ENCODE measurements at regions not wholly inside any gene's neighbourhood (a gene's known extent, or its start where the extent isn't known, plus 50 kb on each side); places are given as distances from the start of the nearest gene placed in this dataset.
"Not testable (repeated sequence)": the region's sequence is repeated elsewhere in the genome, so short reads cannot be mapped to it uniquely, and the experiment has no call there.

GRCh38 chr1:101550581-101550980 lies 313.8 kb downstream of the S1PR1 start:
- no peak for DNase-seq (ENCODE audit: low spot score)
- Mint-ChIP-seq H3K27ac (no peak overlapping the region), H3K4me3 (no peak overlapping the region), H3K36me3 (no peaks in the 10 kb centered on the region), H3K27me3 (peaks cover 0 to 3% of the 10 kb centered on the region in 2 donors), H3K9me3 (no peaks in the 10 kb centered on the region), H3K4me1 (ENCODE audit: low read depth in 2 of 2) (no peaks in the 10 kb centered on the region)
- ATAC-seq, result no peak

GRCh38 chr1:101566883-101567538 lies 330.2 kb downstream of the S1PR1 start:
- no peak overlapping the region for H3K27ac Mint-ChIP-seq

GRCh38 chr1:101567582-101568189 lies 330.9 kb downstream of the S1PR1 start:
- no peak for DNase-seq (ENCODE audit: low spot score)
- no peak overlapping the region for H3K4me3 Mint-ChIP-seq
- ATAC-seq, result peak; percentile 71 to 74
- no peaks in the 10 kb centered on the region for H3K36me3 Mint-ChIP-seq
- no peaks in the 10 kb centered on the region for H3K9me3 Mint-ChIP-seq
- H3K4me1 Mint-ChIP-seq (ENCODE audit: low read depth in 2 of 2), result no peaks in the 10 kb centered on the region
- no peak overlapping the region for H3K27ac Mint-ChIP-seq
- H3K27me3 Mint-ChIP-seq, result peaks cover 17 to 18% of the 10 kb centered on the region in 2 donors

More at GRCh38 chr1:101566883-101567538, 330.2 kb downstream of the S1PR1 start:
- Mint-ChIP-seq H3K9me3 (no peaks in the 10 kb centered on the region), H3K4me3 (no peak overlapping the region), H3K27me3 (peaks cover 12 to 15% of the 10 kb centered on the region in 2 donors), H3K4me1 (ENCODE audit: low read depth in 2 of 2) (no peaks in the 10 kb centered on the region), H3K36me3 (no peaks in the 10 kb centered on the region)
- ATAC-seq, result no peak
- no peak for DNase-seq (ENCODE audit: low spot score)

GRCh38 chr1:101587741-101588140 lies 350.9 kb downstream of the S1PR1 start:
- H3K36me3 Mint-ChIP-seq, result no peaks in the 10 kb centered on the region
- no peak for ATAC-seq
- H3K4me3 Mint-ChIP-seq, result no peak overlapping the region
- H3K27me3 Mint-ChIP-seq, result peaks cover 25 to 29% of the 10 kb centered on the region in 2 donors
- no peaks in the 10 kb centered on the region for H3K4me1 Mint-ChIP-seq (ENCODE audit: low read depth in 2 of 2)
- H3K9me3 Mint-ChIP-seq, result no peaks in the 10 kb centered on the region
- no peak overlapping the region for H3K27ac Mint-ChIP-seq
- DNase-seq (ENCODE audit: low spot score), result no peak

GRCh38 chr1:101588677-101589076 lies 351.9 kb downstream of the S1PR1 start:
- Mint-ChIP-seq H3K27ac (no peak overlapping the region), H3K36me3 (no peaks in the 10 kb centered on the region), H3K4me1 (ENCODE audit: low read depth in 2 of 2) (no peaks in the 10 kb centered on the region), H3K27me3 (peaks cover 19 to 20% of the 10 kb centered on the region in 2 donors), H3K9me3 (no peaks in the 10 kb centered on the region), H3K4me3 (no peak overlapping the region)
- DNase-seq (ENCODE audit: low spot score) (no peak), ATAC-seq (no peak)

- Mint-ChIP-seq H3K9me3 (no peaks in the 10 kb centered on the region), H3K4me1 (ENCODE audit: low read depth in 2 of 2) (no peaks in the 10 kb centered on the region), H3K4me3 (no peak overlapping the region), H3K27me3 (peaks cover 16 to 19% of the 10 kb centered on the region in 2 donors), H3K36me3 (no peaks in the 10 kb centered on the region), H3K27ac (no peak overlapping the region)
- DNase-seq (ENCODE audit: low spot score) (no peak), ATAC-seq (no peak)
Measured at GRCh38 chr1:101592845-101593244, 356.0 kb downstream of the S1PR1 start.

GRCh38 chr1:101595881-101596374 lies 359.1 kb downstream of the S1PR1 start:
- no peaks in the 10 kb centered on the region for H3K36me3 Mint-ChIP-seq
- H3K4me3 Mint-ChIP-seq, result no peak overlapping the region
- ATAC-seq (no peak), DNase-seq (ENCODE audit: low spot score) (no peak)
- H3K9me3 Mint-ChIP-seq, result no peaks in the 10 kb centered on the region
- H3K27ac Mint-ChIP-seq, result no peak overlapping the region
- no peaks in the 10 kb centered on the region for H3K4me1 Mint-ChIP-seq (ENCODE audit: low read depth in 2 of 2)
- peaks cover 4 to 11% of the 10 kb centered on the region in 2 donors for H3K27me3 Mint-ChIP-seq

- not testable (repeated sequence) for DNase-seq (ENCODE audit: low spot score); H3K36me3 Mint-ChIP-seq; H3K27ac Mint-ChIP-seq; H3K4me1 Mint-ChIP-seq (ENCODE audit: low read depth in 2 of 2); ATAC-seq; H3K9me3 Mint-ChIP-seq; H3K4me3 Mint-ChIP-seq
- peaks cover 4 to 22% of the 10 kb centered on the region in 2 donors for H3K27me3 Mint-ChIP-seq
Measured at GRCh38 chr1:101600615-101601014, 363.8 kb downstream of the S1PR1 start.

GRCh38 chr1:101603726-101604125 lies 366.9 kb downstream of the S1PR1 start:
- H3K4me1 Mint-ChIP-seq (ENCODE audit: low read depth in 2 of 2), result no peaks in the 10 kb centered on the region
- no peaks in the 10 kb centered on the region for H3K9me3 Mint-ChIP-seq
- no peaks in the 10 kb centered on the region for H3K36me3 Mint-ChIP-seq
- DNase-seq (ENCODE audit: low spot score), result no peak
- H3K27me3 Mint-ChIP-seq, result peaks cover 7 to 21% of the 10 kb centered on the region in 2 donors
- no peak overlapping the region for H3K4me3 Mint-ChIP-seq
- no peak for ATAC-seq
- no peak overlapping the region for H3K27ac Mint-ChIP-seq

GRCh38 chr1:101605878-101606277 lies 369.1 kb downstream of the S1PR1 start:
- H3K27ac Mint-ChIP-seq, result no peak overlapping the region

GRCh38 chr1:101613546-101613945 lies 376.7 kb downstream of the S1PR1 start:
- ATAC-seq, result no peak
- Mint-ChIP-seq H3K4me3 (no peak overlapping the region), H3K36me3 (no peaks in the 10 kb centered on the region), H3K27me3 (peaks cover 4 to 6% of the 10 kb centered on the region in 2 donors), H3K27ac (no peak overlapping the region), H3K4me1 (ENCODE audit: low read depth in 2 of 2) (no peaks in the 10 kb centered on the region), H3K9me3 (peaks cover 5% of the 10 kb centered on the region)
- no peak for DNase-seq (ENCODE audit: low spot score)

More at GRCh38 chr1:101605878-101606277, 369.1 kb downstream of the S1PR1 start:
- Mint-ChIP-seq H3K4me3 (no peak overlapping the region), H3K9me3 (peaks cover 5% of the 10 kb centered on the region), H3K36me3 (no peaks in the 10 kb centered on the region), H3K27me3 (peaks cover 7 to 21% of the 10 kb centered on the region in 2 donors), H3K4me1 (ENCODE audit: low read depth in 2 of 2) (no peaks in the 10 kb centered on the region)
- ATAC-seq (no peak), DNase-seq (ENCODE audit: low spot score) (no peak)

GRCh38 chr1:101618900-101619299 lies 377.8 kb downstream of the OLFM3 start:
- Mint-ChIP-seq H3K27me3 (peaks cover 12 to 30% of the 10 kb centered on the region in 2 donors), H3K9me3 (no peaks in the 10 kb centered on the region), H3K4me3 (no peak overlapping the region), H3K36me3 (no peaks in the 10 kb centered on the region), H3K27ac (no peak overlapping the region), H3K4me1 (ENCODE audit: low read depth in 2 of 2) (no peaks in the 10 kb centered on the region)
- ATAC-seq, result no peak
- DNase-seq (ENCODE audit: low spot score), result no peak

GRCh38 chr1:101632548-101633272 lies 364.0 kb downstream of the OLFM3 start:
- peak in 1 of 2 donors; percentile 50 for ATAC-seq
- H3K27me3 Mint-ChIP-seq, result no peaks in the 10 kb centered on the region
- H3K9me3 Mint-ChIP-seq, result no peaks in the 10 kb centered on the region
- H3K36me3 Mint-ChIP-seq, result no peaks in the 10 kb centered on the region
- H3K27ac Mint-ChIP-seq, result no peak overlapping the region
- no peak overlapping the region for H3K4me3 Mint-ChIP-seq
- no peaks in the 10 kb centered on the region for H3K4me1 Mint-ChIP-seq (ENCODE audit: low read depth in 2 of 2)
- DNase-seq (ENCODE audit: low spot score), result no peak

- no peak overlapping the region for H3K4me3 Mint-ChIP-seq
- H3K4me1 Mint-ChIP-seq (ENCODE audit: low read depth in 2 of 2), result no peaks in the 10 kb centered on the region
- no peak overlapping the region for H3K27ac Mint-ChIP-seq
- H3K9me3 Mint-ChIP-seq, result no peaks in the 10 kb centered on the region
- H3K36me3 Mint-ChIP-seq, result no peaks in the 10 kb centered on the region
- ATAC-seq, result no peak
- DNase-seq (ENCODE audit: low spot score), result no peak
- peaks cover 0 to 13% of the 10 kb centered on the region in 2 donors for H3K27me3 Mint-ChIP-seq
Measured at GRCh38 chr1:101645810-101646209, 350.9 kb downstream of the OLFM3 start.
